HCT116 (cell line): ENCODE measurements at regions not wholly inside any gene's neighbourhood (a gene's known extent, or its start where the extent isn't known, plus 50 kb on each side); places are given as distances from the start of the nearest gene placed in this dataset.

ENCODE experiments used
- ATAC-seq: fragments of 200-7000 bp; cut with Tn5 transposase; 2 replicates; pipeline ENCODE4 v1.9.1; 2020; ENCODE audit warnings: mild to moderate bottlenecking, moderate library complexity
- BruUV-seq: library from RNA; stranded (reverse); fragments of 400-500 nt; replicated peaks from 2 replicates; lab custom pipeline; 2021; lab: Mats Ljungman, UMichigan
- CTCF ChIA-PET: fragments of 300-600 bp; sonication (Branson Sonifier 250); formaldehyde crosslinking; loops from one replicate; lab custom pipeline; 2021; ENCODE audit warnings: antibody characterized with exemption; lab: Charles Lee
- POLR2A ChIA-PET: fragments of 300-600, 350-600 bp; sonication (Branson Sonifier 250); formaldehyde crosslinking; loops from one replicate; lab custom pipeline; 2021; ENCODE audit warnings: antibody characterized with exemption; lab: Charles Lee
- RAD21 ChIA-PET, 2 experiments: fragments of 300-600 bp; sonication (Branson Sonifier 250); formaldehyde crosslinking; loops; one replicate each; lab custom pipeline; 2023; ENCODE audit warnings: low total read pairs in 2 of 2; ENCODE audit not compliant: uncharacterized antibody in 2 of 2, unreplicated experiment in 2 of 2, low non-redundant PET in 1 of 2; lab: Charles Lee
- DNase-seq: peaks from one replicate; pipeline ENCODE4 v3.0.0-alpha.2; 2010; ENCODE audit warnings: low read depth, low spot score
- H2AFZ ChIP-seq: fragments of 200-600 bp; shearing (Covaris generic), sonication (generic); 2 replicates; pipeline ENCODE4 v1.6.1; 2017; ENCODE audit warnings: low read depth, mixed run types, mixed read lengths, antibody characterized with exemption, low read length; ENCODE audit not compliant: poor library complexity, severe bottlenecking
- H3K27ac ChIP-seq: 2 replicates; pipeline ENCODE4 v1.5.1; 2012; ENCODE audit warnings: low read depth, low read length
- H3K27me3 ChIP-seq: fragments of 200-600 bp; sonication (generic); 2 replicates; pipeline ENCODE4 v1.6.1; 2016; ENCODE audit warnings: mixed run types, low read length, mixed read lengths; ENCODE audit not compliant: insufficient read depth
- H3K36me3 ChIP-seq, 2 experiments: fragments of 200-500 bp in 1 of 2; fragments of 200-600 bp in 1 of 2; sonication (Bioruptor generic) in 1 of 2; sonication (generic) in 1 of 2; 2 replicates each; pipeline versions ENCODE4 v1.5.1 to v1.6.1; 2014 to 2016; ENCODE audit warnings: low read length in 2 of 2, inconsistent platforms in 1 of 2, mixed read lengths in 1 of 2, mixed run types in 1 of 2; ENCODE audit not compliant: insufficient read depth in 2 of 2, control insufficient read depth in 1 of 2
- H3K4me1 ChIP-seq, 2 experiments: fragments of 200-600 bp in 1 of 2; sonication (generic) in 1 of 2; 2 replicates each; pipeline versions ENCODE4 v1.5.1 to v1.6.1; 2012 to 2017; ENCODE audit warnings: low read length in 2 of 2, inconsistent platforms in 1 of 2, mild to moderate bottlenecking in 1 of 2, mixed read lengths in 1 of 2, mixed run types in 1 of 2, moderate library complexity in 1 of 2; ENCODE audit not compliant: insufficient read depth in 2 of 2, control insufficient read depth in 1 of 2
- H3K4me2 ChIP-seq: fragments of 200-600 bp; sonication (generic); 2 replicates; pipeline ENCODE4 v1.6.1; 2017; ENCODE audit warnings: mixed run types, low read length, mixed read lengths
- H3K4me3 ChIP-seq, 2 experiments: fragments of 200-600 bp in 1 of 2; sonication (generic) in 1 of 2; replicated peaks in 1 of 2; 2 replicates each; pipeline ENCODE4 v1.5.1; 2011 to 2016; ENCODE audit warnings: low read length in 2 of 2, control low read depth in 1 of 2, low read depth in 1 of 2, mild to moderate bottlenecking in 1 of 2, mixed read lengths in 1 of 2, mixed run types in 1 of 2
- H3K79me2 ChIP-seq: fragments of 200-600 bp; sonication (generic); 2 replicates; pipeline ENCODE4 v1.6.1; 2017; ENCODE audit warnings: mild to moderate bottlenecking, mixed run types, low read length, moderate library complexity, mixed read lengths; ENCODE audit not compliant: insufficient read depth
- H3K9ac ChIP-seq: fragments of 200-600 bp; sonication (generic); 2 replicates; pipeline ENCODE4 v1.6.1; 2016; ENCODE audit warnings: low read length, mixed read lengths
- H3K9me2 ChIP-seq: fragments of 200-600 bp; sonication (generic), shearing (Covaris generic); 2 replicates; pipeline ENCODE4 v1.6.1; 2017; ENCODE audit warnings: mixed run types, mild to moderate bottlenecking, moderate library complexity; ENCODE audit not compliant: insufficient read depth
- H3K9me3 ChIP-seq, 2 experiments: fragments of 200-500 bp in 1 of 2; fragments of 200-600 bp in 1 of 2; sonication (Bioruptor generic) in 1 of 2; sonication (generic) in 1 of 2; 2 replicates each; pipeline ENCODE4 v1.6.1; 2014 to 2017; ENCODE audit warnings: low read length in 2 of 2, mixed read lengths in 2 of 2, inconsistent platforms in 1 of 2, low read depth in 1 of 2, mild to moderate bottlenecking in 1 of 2, mixed run types in 1 of 2, moderate library complexity in 1 of 2; ENCODE audit not compliant: control insufficient read depth in 1 of 2, insufficient read depth in 1 of 2
- H4K20me1 ChIP-seq: fragments of 200-600 bp; sonication (generic), shearing (Covaris generic); 2 replicates; pipeline ENCODE4 v1.6.1; 2017; ENCODE audit warnings: mixed run types, mild to moderate bottlenecking, moderate library complexity; ENCODE audit not compliant: insufficient read depth
- CBX3 ChIP-seq: IDR thresholded peaks from 2 replicates; pipeline ENCODE4 v1.6.1; 2012; ENCODE audit warnings: low read depth
- CEBPB ChIP-seq: IDR thresholded peaks from 2 replicates; pipeline ENCODE4 v1.6.1; 2012; ENCODE audit warnings: low read depth
- EGR1 ChIP-seq: IDR thresholded peaks from 2 replicates; pipeline ENCODE4 v1.6.1; 2012; ENCODE audit warnings: low read depth
- ELF1 ChIP-seq: IDR thresholded peaks from 2 replicates; pipeline ENCODE4 v1.6.1; 2012; ENCODE audit warnings: low read depth, borderline replicate concordance
- EZH2phosphoT487 ChIP-seq: fragments of 200-600 bp; IDR thresholded peaks from 2 replicates; pipeline ENCODE4 v1.6.1; 2018; ENCODE audit warnings: antibody characterized with exemption, borderline replicate concordance
- FOSL1 ChIP-seq: IDR thresholded peaks from 2 replicates; pipeline ENCODE4 v1.6.1; 2012; ENCODE audit warnings: low read depth
- JUND ChIP-seq: IDR thresholded peaks from 2 replicates; pipeline ENCODE4 v1.6.1; 2012
- POLR2A ChIP-seq: IDR thresholded peaks from 2 replicates; pipeline ENCODE4 v1.7.0; 2011; ENCODE audit warnings: borderline replicate concordance; ENCODE audit not compliant: insufficient read depth, insufficient read length; ENCODE audit errors: extremely low read depth
- POLR2AphosphoS5 ChIP-seq: IDR thresholded peaks from 2 replicates; pipeline ENCODE4 v1.6.1; 2011; ENCODE audit warnings: mild to moderate bottlenecking, low read depth, low read length, moderate library complexity
- RAD21 ChIP-seq: IDR thresholded peaks from 2 replicates; pipeline ENCODE4 v1.6.1; 2012; ENCODE audit warnings: low read depth, mild to moderate bottlenecking
- SIN3A ChIP-seq: IDR thresholded peaks from 2 replicates; pipeline ENCODE4 v1.6.1; 2012; ENCODE audit warnings: low read depth
- SP1 ChIP-seq: IDR thresholded peaks from 2 replicates; pipeline ENCODE4 v1.6.1; 2012; ENCODE audit warnings: low read depth
- TCF7L2 ChIP-seq: IDR thresholded peaks from 2 replicates; pipeline ENCODE4 v1.7.0; 2011; ENCODE audit warnings: borderline replicate concordance, inconsistent platforms; ENCODE audit not compliant: insufficient read depth, insufficient read length; ENCODE audit errors: extremely low read depth
- YY1 ChIP-seq: IDR thresholded peaks from 2 replicates; pipeline ENCODE4 v1.6.1; 2011; ENCODE audit warnings: low read length, low read depth, moderate library complexity, mild to moderate bottlenecking; ENCODE audit not compliant: insufficient replicate concordance; ENCODE audit errors: extremely low read depth
- ZFX ChIP-seq: fragments of 450-650 bp; IDR thresholded peaks from 2 replicates; pipeline ENCODE4 v1.6.1; 2017
- intact Hi-C: fragments of 100-400 bp; cut with micrococcal nuclease; formaldehyde crosslinking; loops from 2 replicates; pipeline ENCODE4 v1.10.0; 2022
- TF ChIP-seq, protein P1 (sequence below): IDR thresholded peaks from 2 replicates; pipeline ENCODE4 v1.6.1; 2012
- TF ChIP-seq, protein P2 (sequence below): IDR thresholded peaks from 2 replicates; pipeline ENCODE4 v1.6.1; 2011; ENCODE audit warnings: mild to moderate bottlenecking, low read length, moderate library complexity; ENCODE audit not compliant: insufficient replicate concordance; ENCODE audit errors: extremely low read depth
- TF ChIP-seq, protein P3 (sequence below), 3 experiments: fragments of 200-600 bp in 1 of 3; sonication (generic) in 1 of 3; IDR thresholded peaks in 2 of 3; conservative IDR thresholded peaks in 1 of 3; 2 replicates each; pipeline ENCODE4 v1.5.1; 2012 to 2017; ENCODE audit warnings: low read depth in 2 of 3, low read length in 2 of 3, antibody characterized with exemption in 1 of 3, borderline replicate concordance in 1 of 3, control low read depth in 1 of 3, mild to moderate bottlenecking in 1 of 3, mixed read lengths in 1 of 3, mixed run types in 1 of 3, moderate library complexity in 1 of 3; ENCODE audit not compliant: insufficient read depth in 1 of 3

DNA sequence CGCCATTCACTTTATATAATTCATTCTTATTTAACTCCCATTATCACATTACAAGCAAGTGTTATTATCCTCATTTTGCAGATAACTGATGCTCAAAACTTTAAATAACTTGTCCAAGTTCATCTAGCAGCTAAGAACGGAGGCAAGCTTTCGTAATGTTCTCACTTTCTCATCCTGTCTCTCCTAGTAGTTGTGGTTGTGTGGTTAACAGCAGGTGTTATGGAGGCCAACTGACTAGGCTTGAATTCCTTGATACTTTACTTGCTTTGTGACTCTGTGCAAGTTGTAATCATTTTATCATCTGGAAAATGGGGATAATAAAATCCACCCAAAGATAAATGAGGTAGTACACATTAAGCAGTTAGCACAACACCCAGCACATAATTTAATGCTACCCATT lies 109.9 kb upstream of the PTPN13 start:
- ChIA-PET RAD21 (no interaction called here), CTCF (interaction anchor here (1.5 kb wide), 1 partner anchor 12 kb away, joined by 5 read pairs; no protein-coding TSS in a partner anchor), POLR2A (no interaction called here)
- Histone ChIP-seq H3K9me2 (no peaks in the 10 kb centered on the region), H3K4me2 (no peak overlapping the region), H3K27me3 (no peaks in the 10 kb centered on the region), H3K79me2 (no peaks in the 10 kb centered on the region), H3K4me3 (no peak overlapping the region), H3K4me1 (no peaks in the 10 kb centered on the region), H3K9me3 (no peaks in the 10 kb centered on the region), H3K9ac (no peak overlapping the region), H4K20me1 (no peaks in the 10 kb centered on the region), H2AFZ (no peak overlapping the region), H3K36me3 (no peaks in the 10 kb centered on the region), H3K27ac (no peak overlapping the region)
- BruUV-seq: no TSS peak
- DNase-seq: no peak
- TF ChIP-seq, protein P1, sequence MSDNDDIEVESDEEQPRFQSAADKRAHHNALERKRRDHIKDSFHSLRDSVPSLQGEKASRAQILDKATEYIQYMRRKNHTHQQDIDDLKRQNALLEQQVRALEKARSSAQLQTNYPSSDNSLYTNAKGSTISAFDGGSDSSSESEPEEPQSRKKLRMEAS: no peak
- TF ChIP-seq, protein P2, sequence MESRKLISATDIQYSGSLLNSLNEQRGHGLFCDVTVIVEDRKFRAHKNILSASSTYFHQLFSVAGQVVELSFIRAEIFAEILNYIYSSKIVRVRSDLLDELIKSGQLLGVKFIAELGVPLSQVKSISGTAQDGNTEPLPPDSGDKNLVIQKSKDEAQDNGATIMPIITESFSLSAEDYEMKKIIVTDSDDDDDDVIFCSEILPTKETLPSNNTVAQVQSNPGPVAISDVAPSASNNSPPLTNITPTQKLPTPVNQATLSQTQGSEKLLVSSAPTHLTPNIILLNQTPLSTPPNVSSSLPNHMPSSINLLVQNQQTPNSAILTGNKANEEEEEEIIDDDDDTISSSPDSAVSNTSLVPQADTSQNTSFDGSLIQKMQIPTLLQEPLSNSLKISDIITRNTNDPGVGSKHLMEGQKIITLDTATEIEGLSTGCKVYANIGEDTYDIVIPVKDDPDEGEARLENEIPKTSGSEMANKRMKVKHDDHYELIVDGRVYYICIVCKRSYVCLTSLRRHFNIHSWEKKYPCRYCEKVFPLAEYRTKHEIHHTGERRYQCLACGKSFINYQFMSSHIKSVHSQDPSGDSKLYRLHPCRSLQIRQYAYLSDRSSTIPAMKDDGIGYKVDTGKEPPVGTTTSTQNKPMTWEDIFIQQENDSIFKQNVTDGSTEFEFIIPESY: no peak
- TF ChIP-seq EZH2phosphoT487 (no peak), JUND (no peak), RAD21 (no peak), POLR2A (no peak), POLR2AphosphoS5 (no peak), ZFX (no peak), SP1 (no peak), SIN3A (no peak), EGR1 (no peak), CBX3 (no peak), ELF1 (no peak), CEBPB (no peak), TCF7L2 (no peak), YY1 (no peak), FOSL1 (no peak)
- TF ChIP-seq, protein P3, sequence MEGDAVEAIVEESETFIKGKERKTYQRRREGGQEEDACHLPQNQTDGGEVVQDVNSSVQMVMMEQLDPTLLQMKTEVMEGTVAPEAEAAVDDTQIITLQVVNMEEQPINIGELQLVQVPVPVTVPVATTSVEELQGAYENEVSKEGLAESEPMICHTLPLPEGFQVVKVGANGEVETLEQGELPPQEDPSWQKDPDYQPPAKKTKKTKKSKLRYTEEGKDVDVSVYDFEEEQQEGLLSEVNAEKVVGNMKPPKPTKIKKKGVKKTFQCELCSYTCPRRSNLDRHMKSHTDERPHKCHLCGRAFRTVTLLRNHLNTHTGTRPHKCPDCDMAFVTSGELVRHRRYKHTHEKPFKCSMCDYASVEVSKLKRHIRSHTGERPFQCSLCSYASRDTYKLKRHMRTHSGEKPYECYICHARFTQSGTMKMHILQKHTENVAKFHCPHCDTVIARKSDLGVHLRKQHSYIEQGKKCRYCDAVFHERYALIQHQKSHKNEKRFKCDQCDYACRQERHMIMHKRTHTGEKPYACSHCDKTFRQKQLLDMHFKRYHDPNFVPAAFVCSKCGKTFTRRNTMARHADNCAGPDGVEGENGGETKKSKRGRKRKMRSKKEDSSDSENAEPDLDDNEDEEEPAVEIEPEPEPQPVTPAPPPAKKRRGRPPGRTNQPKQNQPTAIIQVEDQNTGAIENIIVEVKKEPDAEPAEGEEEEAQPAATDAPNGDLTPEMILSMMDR (IDR thresholded peaks at IDR 0.05 in 2 of 3, conservative IDR thresholded peaks at IDR 0.05 in 1 of 3; ENCODE audit: borderline replicate concordance in 1 of 3, insufficient read depth in 1 of 3, low read depth in 2 of 3, low read length in 2 of 3): no peak
- ATAC-seq: no peak
- intact Hi-C loops: no loop called here
